ENCODE measurements at regions not wholly inside any gene's neighbourhood (a gene's known extent, or its start where the extent isn't known, plus 50 kb on each side); places are given as distances from the start of the nearest gene placed in this dataset.

DNA sequence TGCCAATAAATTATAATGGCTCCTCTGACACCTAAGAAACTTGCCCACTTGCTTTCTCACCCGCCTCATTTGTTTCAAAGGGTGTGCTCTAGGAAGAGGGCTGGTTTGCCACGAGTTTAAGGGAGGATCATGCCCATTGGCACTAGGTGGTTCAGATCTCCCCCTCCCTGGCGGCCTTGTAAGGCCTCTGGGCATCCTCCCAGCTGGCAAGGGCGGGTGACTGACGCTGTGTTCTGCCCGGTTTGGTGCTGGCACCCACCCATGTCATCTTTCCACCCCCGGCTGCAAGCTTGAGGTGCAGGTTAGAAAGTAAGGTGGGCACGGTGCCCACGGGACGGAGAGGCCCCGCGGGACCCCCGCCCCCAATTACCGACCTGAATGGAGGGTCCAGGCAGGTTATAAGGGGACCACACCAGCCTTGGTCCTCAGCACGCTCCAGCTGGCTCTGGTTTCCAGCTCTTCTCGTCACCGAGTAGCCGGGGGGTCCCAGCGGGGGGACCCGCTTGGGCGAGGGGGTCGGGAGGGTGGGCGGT, 90.4 kb downstream of the PTPRS start:
- TF ChIP-seq CTCF (conservative IDR thresholded peaks at IDR 0.05) (no peak), EZH2 (IDR thresholded peaks at IDR 0.05; ENCODE audit: low read depth) (no peak)

Data from PC-9 (cell line).